Lower leg skin (tissue), 4 donors: ENCODE measurements at regions not wholly inside any gene's neighbourhood (a gene's known extent, or its start where the extent isn't known, plus 50 kb on each side); places are given as distances from the start of the nearest gene placed in this dataset.

Source experiments
- DNase-seq, 2 donors: peaks; one replicate each; pipeline ENCODE4 v3.0.0-alpha.2; 2019; ENCODE audit warnings: low spot score in 2 of 2
- H3K4me3 ChIP-seq: fragments of 200-600 bp; sonication (generic); 2 replicates; pipeline ENCODE4 v1.5.1; 2017; ENCODE audit warnings: mild to moderate bottlenecking, low read depth; ENCODE audit not compliant: poor library complexity, severe bottlenecking
- POLR2A ChIP-seq, 2 donors: fragments of 450-650 bp; IDR thresholded peaks; one replicate each; pipeline ENCODE4 v1.6.1; 2016 to 2017; ENCODE audit warnings: antibody characterized with exemption in 2 of 2, mild to moderate bottlenecking in 1 of 2, moderate library complexity in 1 of 2
- WGBS, 2 donors: methylation state at CpG; one replicate each; pipeline ENCODE4 v1.1.5; 2018; 5-methylcytosine and 5-hydroxymethylcytosine counted together
- intact Hi-C: fragments of 100-400 bp; cut with DNase I; formaldehyde crosslinking; loops from one replicate; pipeline ENCODE4 v1.15.0; 2023; ENCODE audit warnings: low total_unique reads
- TF ChIP-seq, protein P1 (sequence below), 3 donors: fragments of 450-650 bp; IDR thresholded peaks; one replicate each; pipeline ENCODE4 v1.5.1; 2016; ENCODE audit warnings: antibody characterized with exemption in 3 of 3, mild to moderate bottlenecking in 3 of 3, moderate library complexity in 2 of 3

DNA sequence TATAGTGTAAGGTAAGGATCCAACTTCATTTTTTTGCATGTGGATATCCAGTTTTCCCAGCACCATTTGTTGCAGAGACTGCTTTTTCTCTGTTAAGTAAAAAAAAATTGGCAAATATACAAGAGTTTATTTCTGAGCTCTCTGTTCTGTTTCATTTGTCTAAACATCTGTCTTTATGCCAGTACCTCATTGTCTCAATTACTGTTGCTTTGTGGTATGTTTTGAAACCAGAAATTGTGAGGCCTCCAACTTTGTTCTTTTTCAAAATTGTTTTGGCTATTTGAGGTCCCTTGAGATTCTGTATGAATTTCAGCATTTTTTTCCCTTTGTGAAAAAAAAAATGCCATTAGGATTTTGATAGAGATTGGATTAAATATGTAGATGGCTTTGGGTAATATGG lies 150.5 kb downstream of the MINAR1 start:
- TF ChIP-seq, protein P1, sequence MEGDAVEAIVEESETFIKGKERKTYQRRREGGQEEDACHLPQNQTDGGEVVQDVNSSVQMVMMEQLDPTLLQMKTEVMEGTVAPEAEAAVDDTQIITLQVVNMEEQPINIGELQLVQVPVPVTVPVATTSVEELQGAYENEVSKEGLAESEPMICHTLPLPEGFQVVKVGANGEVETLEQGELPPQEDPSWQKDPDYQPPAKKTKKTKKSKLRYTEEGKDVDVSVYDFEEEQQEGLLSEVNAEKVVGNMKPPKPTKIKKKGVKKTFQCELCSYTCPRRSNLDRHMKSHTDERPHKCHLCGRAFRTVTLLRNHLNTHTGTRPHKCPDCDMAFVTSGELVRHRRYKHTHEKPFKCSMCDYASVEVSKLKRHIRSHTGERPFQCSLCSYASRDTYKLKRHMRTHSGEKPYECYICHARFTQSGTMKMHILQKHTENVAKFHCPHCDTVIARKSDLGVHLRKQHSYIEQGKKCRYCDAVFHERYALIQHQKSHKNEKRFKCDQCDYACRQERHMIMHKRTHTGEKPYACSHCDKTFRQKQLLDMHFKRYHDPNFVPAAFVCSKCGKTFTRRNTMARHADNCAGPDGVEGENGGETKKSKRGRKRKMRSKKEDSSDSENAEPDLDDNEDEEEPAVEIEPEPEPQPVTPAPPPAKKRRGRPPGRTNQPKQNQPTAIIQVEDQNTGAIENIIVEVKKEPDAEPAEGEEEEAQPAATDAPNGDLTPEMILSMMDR (IDR thresholded peaks at IDR 0.05): no peak
- TF ChIP-seq POLR2A (IDR thresholded peaks at IDR 0.05): no peak
- intact Hi-C loops: no loop called here
- DNase-seq: no peak
- no peak overlapping the region for H3K4me3 ChIP-seq

DNA sequence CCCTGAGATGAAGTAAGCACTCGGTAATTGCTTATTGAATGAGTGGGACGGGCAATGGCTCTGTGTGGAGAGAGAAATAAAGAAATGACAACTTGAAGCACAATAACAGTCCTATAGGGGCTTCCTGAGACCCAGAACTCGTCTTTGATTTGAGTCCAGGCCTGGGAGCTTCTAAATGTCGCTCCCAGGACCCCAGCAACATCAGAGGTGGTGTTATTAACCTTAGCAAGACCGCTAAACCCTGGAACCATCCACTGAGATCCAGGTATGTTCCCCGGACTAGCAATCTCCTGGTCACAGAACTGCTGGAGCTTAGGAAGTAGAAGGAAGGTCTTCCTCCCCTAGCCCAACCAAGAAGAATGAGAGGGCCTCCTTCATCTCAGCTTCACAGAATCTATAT lies 160.0 kb downstream of the MINAR1 start:
- no peak overlapping the region for H3K4me3 ChIP-seq
- WGBS, 2 donors: 75 to 77% methylated on average over 6 of the region's 6 CpGs
- DNase-seq: no peak
- intact Hi-C loops: loop anchor here (10.0 kb wide), 1 partner anchor 207 kb away; no protein-coding TSS in a partner anchor
- TF ChIP-seq POLR2A (IDR thresholded peaks at IDR 0.05): no peak
- TF ChIP-seq, protein P1 (IDR thresholded peaks at IDR 0.05): no peak

DNA sequence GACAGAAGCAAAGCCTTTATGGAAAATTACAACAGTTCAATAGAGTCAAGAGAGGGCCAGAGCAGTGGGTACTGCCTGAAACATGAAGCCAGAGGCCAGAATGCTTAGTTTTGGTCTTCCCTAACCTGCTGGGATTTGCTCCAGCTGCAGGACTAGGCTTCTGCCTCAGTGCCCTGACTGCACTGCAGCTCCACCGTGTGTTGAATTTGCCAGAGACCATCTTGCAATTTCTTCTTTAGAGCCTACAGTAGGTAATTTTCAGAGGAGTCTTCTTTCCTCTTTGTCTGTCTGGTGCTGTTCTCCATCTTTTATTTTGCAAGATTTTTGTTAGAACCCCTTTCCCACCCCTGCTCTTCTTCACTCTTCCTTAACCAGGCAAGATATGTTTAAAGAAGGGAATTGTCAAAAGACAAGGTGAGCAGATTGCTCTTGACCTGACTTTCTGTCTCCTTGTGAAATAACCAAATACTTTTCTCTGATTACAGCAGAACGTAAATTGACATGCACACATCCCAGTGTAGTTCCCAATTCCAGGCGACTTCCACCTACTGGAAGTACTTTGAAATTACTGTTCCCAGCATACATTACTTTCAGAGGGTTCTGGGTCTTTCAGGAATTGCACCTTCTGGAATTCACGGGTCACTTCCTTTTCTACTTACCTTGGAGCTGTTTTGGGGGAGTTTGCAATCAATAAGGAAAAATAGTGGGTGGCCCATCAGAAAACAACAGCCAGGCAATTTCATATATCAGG lies 161.2 kb downstream of the MINAR1 start:
- intact Hi-C loops: loop anchor here (10.0 kb wide), 1 partner anchor 208 kb away; no protein-coding TSS in a partner anchor
- DNase-seq: no peak
- TF ChIP-seq, protein P1 (IDR thresholded peaks at IDR 0.05): no peak
- TF ChIP-seq POLR2A (IDR thresholded peaks at IDR 0.05): no peak
- WGBS, 2 donors: 32 to 40% methylated on average over 4 of the region's 4 CpGs
- no peak overlapping the region for H3K4me3 ChIP-seq

DNA sequence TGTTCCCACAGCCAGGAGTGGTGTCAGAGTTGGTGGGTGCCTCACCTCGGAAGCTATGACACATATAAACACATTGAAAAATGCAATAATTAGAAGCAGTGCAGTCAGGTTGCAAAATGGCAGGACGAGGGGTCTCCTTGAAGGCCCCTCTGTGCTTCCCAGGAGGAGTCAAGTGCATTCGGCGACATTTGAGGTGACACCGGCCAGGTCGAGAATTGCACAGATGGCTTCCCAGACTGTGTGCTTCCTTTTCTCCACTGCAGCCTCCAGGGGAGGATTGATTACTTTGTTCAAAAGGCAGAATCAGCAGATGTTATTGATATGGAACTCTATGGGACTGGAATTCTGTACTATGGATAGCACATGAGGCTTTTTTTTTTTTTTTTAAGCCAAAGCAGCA lies 163.2 kb downstream of the MINAR1 start:
- H3K4me3 ChIP-seq: no peak overlapping the region
- TF ChIP-seq POLR2A (IDR thresholded peaks at IDR 0.05): no peak
- TF ChIP-seq, protein P1 (IDR thresholded peaks at IDR 0.05): no peak
- no peak for DNase-seq
- intact Hi-C loops: loop anchor here (5.0 to 10.0 kb wide), 2 partner anchors 211 to 1752 kb away; no protein-coding TSS in a partner anchor
- 53 to 64% methylated on average over 6 of the region's 6 CpGs for WGBS, 2 donors

DNA sequence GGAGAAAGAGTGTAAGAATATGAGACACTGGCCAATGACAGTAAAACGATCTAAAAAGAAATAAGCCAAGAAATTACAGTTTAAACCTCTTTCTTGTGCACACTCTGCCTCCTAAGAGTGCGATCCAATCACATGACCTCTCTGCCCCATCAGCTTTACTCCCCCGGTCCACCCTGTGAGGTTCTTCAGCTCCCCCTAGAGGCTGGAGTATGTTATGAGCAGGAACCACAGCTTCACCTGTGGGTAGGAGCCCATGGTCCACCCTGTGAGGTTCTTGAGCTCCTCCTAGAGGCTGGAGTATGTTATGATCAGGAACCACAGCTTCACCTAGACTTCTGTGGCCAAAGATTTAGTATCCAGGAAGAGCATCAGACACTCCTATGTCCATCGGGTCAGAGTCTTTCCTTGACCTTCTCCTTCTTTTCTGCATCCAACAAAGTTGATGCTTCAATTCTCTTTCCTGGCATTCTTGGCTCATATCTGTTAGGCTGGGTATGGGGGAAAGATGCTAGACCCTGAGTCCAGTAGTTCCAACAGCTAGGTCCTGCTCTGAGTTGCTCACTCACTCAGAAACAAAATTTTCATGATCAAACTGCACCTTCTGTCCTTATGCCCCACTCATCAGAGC lies 164.0 kb downstream of the MINAR1 start:
- H3K4me3 ChIP-seq: no peak overlapping the region
- intact Hi-C loops: loop anchor here (5.0 to 10.0 kb wide), 2 partner anchors 211 to 1751 kb away; no protein-coding TSS in a partner anchor
- TF ChIP-seq, protein P1 (IDR thresholded peaks at IDR 0.05): peak in 1 of 3 donors; percentile 63
- no peak for TF ChIP-seq POLR2A (IDR thresholded peaks at IDR 0.05)
- WGBS, 2 donors: 32 to 37% methylated on average over 4 of the region's 4 CpGs
- no peak for DNase-seq
